ENCODE measurements at regions not wholly inside any gene's neighbourhood (a gene's known extent, or its start where the extent isn't known, plus 50 kb on each side); places are given as distances from the start of the nearest gene placed in this dataset.

DNA sequence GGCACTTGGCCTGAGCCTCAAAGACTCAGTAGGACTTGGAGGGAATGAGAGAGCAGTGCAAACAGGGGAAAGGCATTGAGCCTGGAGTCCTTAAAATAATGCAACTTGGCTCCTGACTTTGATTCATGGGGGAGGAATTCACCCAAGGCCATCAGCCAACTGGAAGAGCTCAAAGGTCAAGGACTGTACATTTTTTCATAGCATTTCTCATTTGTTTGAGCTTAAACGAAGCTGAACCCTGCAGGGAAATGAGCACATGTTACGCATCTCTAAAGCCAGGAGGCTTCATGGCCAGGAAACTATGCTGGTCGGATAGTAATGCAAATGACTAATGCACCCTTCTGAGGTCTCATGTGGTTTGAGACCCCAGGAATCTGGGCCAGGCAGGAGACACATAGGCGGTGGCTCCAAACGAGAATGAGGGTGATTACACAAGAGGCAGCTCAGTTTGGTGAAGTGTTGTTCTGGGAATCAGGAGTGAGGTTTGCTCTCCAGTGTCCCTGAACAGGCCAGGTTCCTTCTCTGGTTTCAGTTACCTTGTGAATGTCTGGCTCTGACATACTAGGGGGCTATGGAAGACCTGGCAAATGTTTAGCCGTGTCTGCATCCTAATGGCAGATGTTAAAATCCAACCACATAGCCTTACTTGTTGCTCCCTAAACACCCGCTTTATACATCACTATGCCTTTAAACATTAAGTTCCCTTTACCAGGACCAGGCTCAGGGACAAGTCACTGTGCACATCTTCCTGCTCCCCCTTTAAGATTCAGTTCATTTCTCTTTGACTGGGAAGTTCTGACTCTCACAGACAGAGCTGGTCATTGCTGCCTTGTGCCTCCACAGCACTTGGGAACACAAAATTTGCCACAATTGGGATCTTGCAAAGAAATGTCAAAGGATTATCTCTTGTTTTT, 503.9 kb upstream of the USP24 start:
- DNase-seq (ENCODE audit: low read depth in 2 of 2) = no peak

DNA sequence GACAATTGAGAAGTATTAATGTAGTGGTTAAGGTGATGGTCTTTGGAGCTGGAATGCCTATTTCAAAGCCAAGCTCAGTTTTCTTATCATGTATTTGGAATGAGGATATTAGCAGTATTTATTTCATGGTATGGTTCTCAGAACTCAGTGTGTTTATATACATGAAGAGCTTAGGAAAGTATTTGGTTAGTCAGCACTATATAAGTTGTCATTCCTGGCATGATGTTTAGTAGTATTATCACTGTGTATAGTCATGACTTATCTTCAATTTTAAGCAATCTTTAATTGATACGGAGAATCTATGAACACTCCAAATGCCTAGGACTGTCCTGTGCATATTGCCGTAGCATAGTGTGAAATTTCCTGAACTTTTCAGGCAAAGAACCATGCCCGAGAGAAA, 501.9 kb upstream of the USP24 start:
- no peak for DNase-seq (ENCODE audit: low read depth in 2 of 2)

DNA sequence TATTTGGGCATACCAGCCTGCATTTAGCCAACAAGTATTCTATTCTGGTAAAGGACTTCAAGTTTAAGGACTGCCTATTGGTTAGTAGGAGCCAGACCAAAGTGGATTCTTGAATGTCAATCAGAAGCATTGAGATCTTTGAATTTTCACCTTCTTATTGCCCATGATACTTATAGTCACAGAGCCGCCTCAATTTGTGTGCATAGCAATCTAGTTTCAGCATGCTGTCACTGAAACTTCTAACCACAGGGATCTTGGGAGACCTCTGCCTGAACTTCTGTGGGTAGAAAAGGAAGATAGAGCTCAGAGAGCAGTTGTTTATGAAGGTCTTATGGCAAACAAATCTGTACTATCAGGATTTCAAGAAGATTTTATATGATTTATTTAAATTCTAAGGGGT, 501.4 kb upstream of the USP24 start:
- no peak for DNase-seq (ENCODE audit: low read depth in 2 of 2)

DNA sequence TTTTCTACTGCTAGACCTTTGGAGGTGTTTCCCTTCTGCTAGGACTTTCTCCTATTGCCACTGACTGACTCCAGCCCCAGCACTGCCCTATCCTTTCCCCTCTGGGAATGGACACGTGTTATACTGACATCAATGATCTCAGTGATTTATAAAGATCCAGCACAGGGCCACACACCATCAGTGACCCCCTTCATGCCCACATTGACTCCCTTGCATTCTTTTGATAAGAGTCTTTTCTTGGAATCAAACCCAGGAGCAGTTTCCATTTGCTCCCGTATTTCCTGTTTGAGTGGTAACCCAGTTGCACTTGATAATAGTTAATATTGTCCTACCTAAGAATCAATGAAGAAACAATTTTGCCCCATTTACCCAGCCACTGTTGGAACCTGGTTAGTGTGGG, 501.0 kb upstream of the USP24 start:
- no peak for DNase-seq (ENCODE audit: low read depth in 2 of 2)

DNA sequence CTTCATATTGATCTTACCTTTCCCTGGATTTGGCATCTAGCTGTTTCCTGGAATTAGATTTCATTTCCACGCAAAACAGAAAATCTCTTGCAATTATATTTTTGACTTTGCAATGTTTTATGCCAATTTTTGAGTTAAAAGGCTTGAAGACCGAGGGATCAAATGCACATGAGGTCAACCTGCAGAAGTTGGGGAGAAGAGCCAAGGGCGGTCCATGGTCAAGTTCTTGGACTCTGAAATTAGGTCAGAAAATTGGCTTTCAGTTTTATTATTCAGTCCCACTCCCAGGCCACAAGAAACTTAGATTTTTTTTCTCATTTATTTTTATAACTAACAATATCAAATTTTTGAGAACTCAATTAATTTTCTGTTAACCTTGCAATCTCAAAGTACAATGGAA, 499.1 kb upstream of the USP24 start:
- no peak for DNase-seq (ENCODE audit: low read depth in 2 of 2)

DNA sequence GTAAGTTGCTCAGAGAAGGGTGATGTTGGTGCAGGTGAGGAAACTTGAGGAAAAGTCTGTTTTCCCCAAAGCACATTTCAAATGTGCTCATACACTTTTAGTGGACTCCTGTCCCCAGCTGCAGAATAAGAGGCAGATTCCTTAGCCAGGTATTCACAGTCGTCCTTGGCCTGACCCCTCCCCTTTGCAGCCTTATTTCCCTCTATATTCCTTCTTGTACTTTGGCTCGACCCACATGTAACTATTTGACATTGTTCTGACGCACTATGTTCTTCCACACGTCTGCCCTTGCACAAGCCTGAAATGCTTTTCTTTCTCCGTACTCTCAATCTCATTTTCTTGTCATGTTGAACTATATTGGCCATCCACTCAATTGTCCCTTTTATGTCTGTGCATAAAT, 498.4 kb upstream of the USP24 start:
- no peak for DNase-seq (ENCODE audit: low read depth in 2 of 2)

DNA sequence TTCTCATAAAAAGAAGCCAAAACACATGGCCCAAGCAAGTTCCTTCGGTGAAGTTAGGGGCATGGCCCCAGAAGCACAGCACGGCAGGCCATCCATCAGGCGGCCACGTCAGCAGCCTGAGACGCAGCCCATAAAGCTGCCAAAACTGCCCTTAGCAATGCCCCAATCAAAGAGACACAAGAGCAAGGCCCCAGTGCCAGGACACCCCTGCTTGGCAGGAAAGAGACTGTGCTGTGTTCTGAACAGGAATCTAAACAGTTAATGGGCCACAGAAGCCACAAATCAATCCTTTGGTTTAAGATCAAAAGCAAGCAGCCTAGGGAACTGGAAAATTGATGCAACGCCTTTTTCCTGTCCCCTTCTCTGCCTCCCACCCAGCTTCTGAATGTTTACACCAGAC, 497.0 kb upstream of the USP24 start:
- DNase-seq (ENCODE audit: low read depth in 2 of 2) = no peak

DNA sequence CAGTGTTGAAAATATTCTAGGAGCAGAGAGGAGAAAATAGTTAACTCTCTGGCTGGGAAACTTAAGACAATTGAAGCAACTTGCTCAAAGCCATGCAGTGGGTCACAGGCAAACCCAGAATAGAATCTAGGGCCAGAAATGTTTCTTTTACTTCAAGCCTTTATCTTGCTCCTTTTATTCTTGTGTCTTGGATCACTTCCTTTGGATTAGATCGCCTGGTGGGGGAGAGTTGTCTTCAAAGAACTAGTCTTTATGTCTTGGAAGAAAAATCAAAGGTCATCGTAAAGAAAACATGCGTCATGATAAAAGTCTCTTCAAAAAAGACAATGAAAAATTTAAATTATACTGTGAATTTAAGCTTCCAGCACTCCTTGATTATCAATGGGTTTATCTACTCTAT, 493.6 kb upstream of the USP24 start:
- DNase-seq (ENCODE audit: low read depth in 2 of 2) = no peak

DNA sequence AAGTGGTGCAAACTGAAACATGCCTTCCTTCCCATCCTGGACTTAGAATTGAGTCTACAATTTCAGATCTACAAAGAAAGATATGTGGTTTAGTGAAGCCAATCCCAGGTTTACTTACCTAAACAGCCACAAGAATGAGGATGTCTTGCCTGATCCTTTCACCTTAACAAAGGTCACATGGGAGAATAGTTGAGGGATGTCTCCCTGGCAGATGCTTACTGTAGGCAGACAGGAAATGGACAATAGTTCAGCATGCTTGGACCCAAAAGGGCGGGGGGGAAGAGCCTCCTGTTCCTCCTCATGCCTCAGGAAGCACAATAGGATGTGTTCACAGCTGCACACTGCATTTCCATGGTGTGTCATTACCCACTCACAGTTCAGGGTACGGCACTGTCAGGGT, 492.7 kb upstream of the USP24 start:
- no peak for DNase-seq (ENCODE audit: low read depth in 2 of 2)

DNA sequence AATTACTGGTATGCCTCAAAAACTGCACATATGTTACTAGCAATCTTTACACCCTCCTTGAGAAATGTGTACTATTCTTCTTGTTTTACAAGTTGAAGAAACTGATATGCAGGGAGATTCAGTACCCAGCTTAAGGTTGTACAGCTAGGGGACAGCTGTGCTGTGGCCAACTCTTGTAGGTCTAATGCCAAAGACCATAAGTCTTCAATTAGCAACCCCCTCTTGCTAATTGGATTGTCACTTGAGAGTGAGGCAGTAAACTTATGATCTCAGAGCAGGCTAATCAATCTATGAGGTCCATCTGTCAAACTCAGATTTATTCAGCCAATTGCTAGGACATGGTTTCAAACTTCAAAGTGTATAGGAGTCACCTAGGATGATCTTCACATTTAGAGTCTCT, 492.0 kb upstream of the USP24 start:
- no peak for DNase-seq (ENCODE audit: low read depth in 2 of 2)

DNA sequence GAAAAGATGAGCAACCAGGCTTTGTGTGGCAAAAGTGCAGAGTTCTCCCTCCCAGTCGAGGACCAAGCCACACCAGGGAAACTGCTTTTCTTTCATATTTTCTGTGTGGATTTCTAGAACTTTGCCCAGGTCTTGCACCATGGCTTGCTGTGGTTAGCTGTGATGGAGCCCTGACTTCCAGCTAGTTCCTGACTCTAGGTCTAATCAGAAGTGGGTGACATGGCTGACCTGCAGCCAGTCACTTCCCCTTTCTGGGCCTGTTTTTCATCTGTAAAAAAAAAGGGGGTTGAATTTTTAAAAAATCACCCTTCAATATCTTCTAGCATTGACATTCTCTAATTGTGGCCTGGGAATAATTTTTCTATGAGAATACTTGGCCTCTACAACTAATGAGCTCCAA, 491.2 kb upstream of the USP24 start:
- no peak for DNase-seq (ENCODE audit: low read depth in 2 of 2)

DNA sequence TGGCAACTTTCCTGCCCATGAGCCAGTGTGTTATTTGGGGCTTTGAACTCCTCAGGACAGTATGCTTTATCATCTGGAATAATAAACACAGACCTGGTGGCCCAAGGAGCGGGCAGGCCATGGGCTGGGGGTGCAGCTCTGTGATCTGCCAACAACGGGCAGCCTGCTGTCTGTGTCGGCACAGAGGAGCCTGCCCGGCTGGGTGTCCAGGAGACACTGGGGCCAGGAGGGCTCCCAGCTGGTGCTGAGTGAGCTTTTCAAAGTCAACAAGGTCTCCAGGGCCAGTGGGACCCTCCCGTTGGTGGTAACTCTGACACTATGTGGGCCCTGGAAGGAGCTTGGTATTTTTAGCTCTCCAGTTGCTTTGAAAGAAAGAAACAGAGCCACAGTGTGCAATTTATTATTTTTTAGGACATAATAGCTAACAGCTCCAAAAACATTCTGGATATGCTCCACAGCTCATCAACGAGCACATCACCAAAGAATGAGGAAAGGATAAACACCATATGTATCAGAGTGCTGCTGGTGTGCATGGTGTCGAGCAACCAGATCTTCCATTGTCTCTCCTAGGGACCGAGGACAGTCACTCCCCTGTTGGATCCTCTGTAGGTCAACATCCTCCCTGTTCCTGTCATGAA, 488.7 kb upstream of the USP24 start:
- DNase-seq (ENCODE audit: low read depth in 2 of 2) = no peak

DNA sequence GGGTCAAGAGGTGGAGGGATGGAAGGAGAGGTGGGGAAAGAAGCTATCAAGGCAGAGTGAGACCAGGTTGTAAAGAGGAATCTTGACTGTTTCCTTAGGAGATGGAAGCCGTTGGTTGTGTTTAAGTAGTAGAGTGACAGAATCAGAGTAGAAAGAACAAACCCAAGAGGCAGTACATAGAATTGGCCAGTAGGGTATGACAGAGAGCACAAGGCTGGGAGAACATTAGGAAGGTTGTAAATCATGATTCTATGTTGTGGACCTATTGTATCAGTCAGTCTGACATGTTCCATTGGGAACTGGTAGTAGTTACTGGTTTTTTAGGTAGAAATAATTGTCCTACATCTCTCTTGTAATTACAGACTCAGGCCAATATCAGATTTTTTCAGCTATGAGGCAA, 486.9 kb upstream of the USP24 start:
- no peak for DNase-seq (ENCODE audit: low read depth in 2 of 2)

DNA sequence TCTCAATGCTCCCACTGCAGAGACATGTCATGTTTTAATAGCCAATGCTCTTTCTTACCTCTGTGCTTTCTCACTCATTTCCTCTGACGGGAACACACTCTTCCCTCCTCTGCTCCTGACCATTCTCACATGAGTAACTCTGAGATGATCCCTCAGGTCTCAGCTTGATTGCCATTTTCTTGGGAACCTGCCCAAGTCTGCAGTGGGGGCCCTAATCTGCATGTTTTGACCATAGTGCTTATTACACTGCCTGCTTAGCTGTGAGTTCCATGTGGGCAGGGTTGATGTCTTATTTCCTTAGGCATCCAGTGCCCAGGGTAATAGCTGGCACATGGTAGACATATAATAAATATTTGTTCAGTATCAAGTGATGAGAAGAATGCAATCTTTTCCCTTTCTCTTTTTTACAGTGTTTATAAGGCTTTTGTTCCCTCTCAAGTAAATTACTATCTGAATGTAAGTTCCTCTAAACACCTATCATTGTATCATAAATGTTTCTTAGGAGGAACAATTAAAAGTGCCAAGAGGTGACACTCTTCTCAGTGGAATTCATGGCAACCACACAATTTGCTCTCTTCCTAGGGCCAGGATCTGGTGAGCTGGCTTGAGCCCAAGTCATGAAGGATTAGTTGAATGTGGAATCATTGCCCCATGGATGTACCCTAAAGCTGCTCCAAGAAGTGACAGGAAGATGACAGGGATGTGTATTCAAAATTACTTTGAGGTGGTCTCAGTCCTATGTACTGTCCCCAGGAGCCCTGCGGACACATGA, 485.4 kb upstream of the USP24 start:
- no peak for DNase-seq (ENCODE audit: low read depth in 2 of 2)

DNA sequence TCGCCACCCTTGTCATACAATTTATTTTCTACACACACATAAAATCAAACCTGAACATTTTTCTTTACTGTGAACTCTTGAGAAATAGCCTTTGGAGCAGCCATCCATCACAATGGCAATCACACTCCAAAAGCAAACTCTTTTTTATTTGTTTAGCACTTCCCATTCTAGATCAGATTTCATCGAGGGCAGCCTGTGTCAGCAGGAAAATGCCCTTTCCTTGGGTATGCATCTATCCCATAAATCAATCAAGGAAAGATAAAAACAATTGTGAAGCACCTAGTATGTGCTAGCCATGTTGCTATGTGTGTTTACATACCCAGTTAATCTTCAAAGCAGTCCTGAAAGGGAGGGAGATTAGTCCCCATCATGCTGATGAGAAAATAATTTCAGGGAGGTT, 484.1 kb upstream of the USP24 start:
- no peak for DNase-seq (ENCODE audit: low read depth in 2 of 2)

DNA sequence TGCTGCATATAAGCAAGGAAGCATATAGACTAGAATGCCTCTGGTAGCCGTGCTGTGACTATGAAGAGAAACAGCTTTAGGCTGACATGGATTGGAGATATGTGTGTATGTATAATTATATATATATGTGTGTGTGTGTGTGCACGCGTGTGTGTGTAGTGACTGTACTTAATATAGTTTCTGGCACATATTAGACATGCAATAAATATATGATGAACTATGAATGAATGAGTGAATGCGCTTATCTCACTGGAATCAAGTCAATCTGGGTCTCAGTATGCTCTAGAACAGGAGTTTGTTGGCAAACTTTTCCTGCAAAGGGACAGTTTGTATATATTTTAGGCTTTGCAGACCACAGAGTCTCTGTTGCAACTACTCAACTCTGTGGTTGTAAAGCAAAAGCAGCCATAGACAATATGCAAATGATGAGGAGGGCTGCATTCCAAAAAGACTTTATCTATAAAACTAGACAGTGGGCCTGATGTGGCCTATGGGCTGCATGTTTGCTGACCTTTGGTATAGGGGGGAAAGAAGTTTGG, 482.9 kb upstream of the USP24 start:
- DNase-seq (ENCODE audit: low read depth in 2 of 2) = no peak

DNA sequence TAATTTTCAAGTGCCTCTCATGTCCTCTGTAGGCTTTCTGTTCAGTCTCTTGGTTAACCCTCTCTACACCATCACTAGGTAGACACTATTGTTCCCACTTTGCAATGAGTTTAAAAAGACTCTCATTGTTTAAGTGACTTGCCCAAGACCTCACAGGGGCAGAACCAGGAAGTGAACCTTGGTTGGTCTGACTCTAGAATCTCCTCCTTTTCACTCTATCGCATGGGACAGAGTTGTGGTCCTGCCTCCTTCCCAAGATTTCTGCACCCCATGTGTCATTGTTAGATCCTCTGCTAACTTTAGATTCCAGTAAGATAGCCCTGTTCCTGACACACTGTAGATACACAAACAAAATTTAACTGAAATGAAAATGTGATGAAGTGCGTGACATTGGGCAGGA, 481.7 kb upstream of the USP24 start:
- no peak for DNase-seq (ENCODE audit: low read depth in 2 of 2)

DNA sequence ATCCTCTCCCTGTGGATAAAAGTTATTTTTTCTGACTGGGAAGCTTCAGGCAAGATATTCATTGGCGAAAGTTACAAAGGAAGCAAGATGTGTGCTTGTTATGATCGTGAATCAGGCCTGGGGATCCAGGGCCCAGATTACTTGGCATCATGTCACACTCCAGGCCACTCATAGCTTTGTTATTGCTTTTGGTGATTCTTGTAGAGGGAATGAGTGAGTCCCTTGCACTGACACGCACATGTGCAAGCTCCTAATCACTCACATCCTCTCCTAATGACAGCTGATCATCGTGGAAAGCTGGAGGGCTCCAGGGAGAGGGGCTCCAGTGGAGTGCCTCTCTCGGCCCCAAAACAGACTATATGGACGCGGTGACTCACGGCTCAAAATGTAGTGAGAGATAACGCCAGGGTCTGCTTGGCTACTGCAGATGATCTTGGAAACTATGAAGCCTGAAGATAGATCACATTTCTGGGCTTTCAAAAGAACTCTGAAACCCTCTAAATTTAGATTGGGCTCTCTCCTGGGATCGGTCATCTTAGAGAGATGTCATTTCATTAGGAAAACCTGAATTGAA, 481.1 kb upstream of the USP24 start:
- no peak for DNase-seq (ENCODE audit: low read depth in 2 of 2)

DNA sequence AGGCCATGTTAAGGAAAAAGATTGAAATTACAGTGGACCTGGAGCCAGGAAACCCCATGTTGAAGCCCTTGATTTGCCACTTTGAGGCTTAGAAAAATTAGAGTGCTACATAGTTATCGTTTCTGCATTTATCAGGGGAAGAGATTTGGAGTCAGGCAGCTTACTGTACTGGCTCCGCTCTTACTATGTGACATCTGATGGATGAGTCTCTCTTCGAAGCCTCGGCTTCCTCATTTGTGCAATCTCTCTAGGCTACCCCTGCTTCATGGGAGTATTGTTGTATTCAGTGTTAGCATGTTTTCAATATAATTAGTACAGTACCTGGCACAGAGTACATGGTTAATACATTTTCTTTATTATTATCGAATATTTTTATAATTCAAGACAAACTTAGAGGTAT, 480.4 kb upstream of the USP24 start:
- no peak for DNase-seq (ENCODE audit: low read depth in 2 of 2)

DNA sequence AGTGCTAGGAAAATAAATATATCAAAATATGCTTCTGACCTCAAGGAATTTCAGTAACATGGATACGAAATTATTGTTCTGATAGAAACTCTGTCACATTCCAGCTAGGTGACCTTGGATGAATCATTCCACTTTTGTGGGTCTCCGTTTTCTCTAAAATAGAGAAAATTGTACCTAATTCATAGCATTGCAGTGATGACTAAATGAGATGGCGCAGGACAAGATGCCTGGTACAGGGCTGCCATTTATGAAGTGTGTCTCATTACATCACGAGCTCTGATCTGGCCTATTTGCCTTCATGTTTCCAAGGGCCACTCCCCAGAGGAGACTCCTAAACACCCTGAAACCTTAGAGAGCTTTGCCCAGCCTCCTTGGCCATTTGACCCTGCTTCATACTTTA, 480.0 kb upstream of the USP24 start:
- DNase-seq (ENCODE audit: low read depth in 2 of 2) = no peak

DNA sequence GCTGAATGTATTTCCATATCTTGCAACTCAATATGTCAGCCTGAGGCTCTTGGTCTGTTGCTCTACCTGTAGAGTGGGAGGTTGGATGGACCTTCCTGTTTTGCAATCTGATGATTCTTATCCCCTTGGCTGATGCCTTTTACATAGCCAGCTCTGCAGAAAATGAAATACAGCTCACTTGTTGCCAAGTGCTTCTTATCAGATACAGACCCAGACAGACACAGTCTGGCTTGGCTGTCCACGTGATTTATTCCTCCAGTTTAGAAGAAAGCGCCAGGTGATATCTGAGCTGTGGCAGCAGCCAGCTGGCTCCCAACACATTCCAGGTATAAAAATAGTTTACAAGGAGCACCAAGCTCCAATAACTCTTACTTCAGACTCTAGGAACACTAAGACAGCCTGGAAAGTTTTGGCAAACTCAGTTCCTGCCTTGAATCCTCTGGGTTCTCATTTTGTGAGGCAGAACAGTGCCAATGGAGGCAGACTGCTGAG, 479.2 kb upstream of the USP24 start:
- no peak for DNase-seq (ENCODE audit: low read depth in 2 of 2)

DNA sequence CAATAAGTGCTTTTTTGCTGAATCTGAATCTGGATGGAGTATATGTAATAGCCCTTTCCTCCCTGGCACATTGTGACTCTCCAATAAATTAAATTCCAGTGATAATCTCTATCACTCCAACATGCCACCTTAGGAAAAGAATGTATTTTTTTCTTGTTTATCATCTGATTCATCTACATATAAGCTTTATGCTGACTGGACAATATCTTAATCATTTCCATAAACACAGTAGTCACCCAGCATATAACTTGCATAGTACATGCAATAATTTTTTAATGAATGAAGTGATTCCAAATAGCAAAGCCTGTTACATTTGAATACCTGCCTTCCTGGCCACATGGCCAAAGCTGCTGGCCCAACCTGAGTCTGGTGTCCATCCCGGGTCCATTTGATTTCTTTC, 477.6 kb upstream of the USP24 start:
- no peak for DNase-seq (ENCODE audit: low read depth in 2 of 2)
